SU-DHL-6 (cell line): ENCODE measurements at regions not wholly inside any gene's neighbourhood (a gene's known extent, or its start where the extent isn't known, plus 50 kb on each side); places are given as distances from the start of the nearest gene placed in this dataset.

Experiments used
- CTCF ChIP-seq: fragments of 200-600 bp; sonication (generic); IDR thresholded peaks from one replicate; pipeline ENCODE4 v1.5.1; 2017; ENCODE audit warnings: antibody characterized with exemption, mild to moderate bottlenecking, low read length, moderate library complexity; ENCODE audit not compliant: insufficient read depth, poor library complexity, severe bottlenecking
- EZH2phosphoT487 ChIP-seq: fragments of 200-600 bp; sonication (generic), shearing (Covaris generic); conservative IDR thresholded peaks from 2 replicates; pipeline ENCODE4 v1.6.1; 2018; ENCODE audit warnings: mild to moderate bottlenecking, antibody characterized with exemption, low read length, moderate library complexity, mixed read lengths

- no peak for TF ChIP-seq CTCF
- TF ChIP-seq EZH2phosphoT487: no peak
Measured at GRCh38 chr5:14948383-14948782, 76.8 kb upstream of the ANKH start.
